Endothelial cell of umbilical vein (primary cell): ENCODE measurements at regions not wholly inside any gene's neighbourhood (a gene's known extent, or its start where the extent isn't known, plus 50 kb on each side); places are given as distances from the start of the nearest gene placed in this dataset.

Experiments
- BruUV-seq: library from RNA; stranded (reverse); fragments of 400-500 nt; replicated peaks from 2 replicates; lab custom pipeline; 2021; lab: Mats Ljungman, UMichigan
- CTCF ChIA-PET: fragments of 300-600, 350-600 bp; sonication (Branson Sonifier 250); formaldehyde crosslinking; loops from one replicate; lab custom pipeline; 2021; ENCODE audit warnings: antibody characterized with exemption, inconsistent platforms; lab: Charles Lee
- POLR2A ChIA-PET: fragments of 300-600, 350-600 bp; sonication (Branson Sonifier 250); formaldehyde crosslinking; loops from one replicate; lab custom pipeline; 2021; ENCODE audit warnings: antibody characterized with exemption, inconsistent platforms; lab: Charles Lee
- DNase-seq: peaks from one replicate; pipeline ENCODE4 v3.0.0-alpha.2; 2011; ENCODE audit warnings: low read depth, low spot score
- FAIRE-seq: peaks from 2 replicates; lab custom pipeline; 2011; peaks lifted over from hg19 to GRCh38; lab: Jason Lieb, UNC
- H2AFZ ChIP-seq: 2 replicates; pipeline ENCODE4 v1.6.0; 2012; ENCODE audit warnings: low read depth, low read length, control low read depth, inconsistent platforms
- H3K27ac ChIP-seq: 2 replicates; pipeline ENCODE4 v1.5.1; 2011; ENCODE audit warnings: low read depth, mild to moderate bottlenecking, control low read depth, low read length, moderate library complexity; ENCODE audit not compliant: insufficient read depth
- H3K27me3 ChIP-seq, 2 experiments: 2 replicates each; pipeline versions ENCODE4 v1.6.0 to v1.6.1; 2011; ENCODE audit warnings: low read length in 2 of 2, mixed read lengths in 1 of 2; ENCODE audit not compliant: control insufficient read depth in 2 of 2, insufficient read depth in 2 of 2
- H3K36me3 ChIP-seq, 2 experiments: 2 replicates in 1 of 2; 3 replicates in 1 of 2; pipeline ENCODE4 v1.5.1; 2011; ENCODE audit warnings: low read length in 2 of 2, mild to moderate bottlenecking in 1 of 2, moderate library complexity in 1 of 2; ENCODE audit not compliant: control insufficient read depth in 2 of 2, insufficient read depth in 2 of 2; ENCODE audit errors: extremely low read depth in 1 of 2
- H3K4me1 ChIP-seq: 3 replicates; pipeline ENCODE4 v1.5.1; 2011; ENCODE audit warnings: mild to moderate bottlenecking, low read length; ENCODE audit not compliant: control insufficient read depth, insufficient read depth; ENCODE audit errors: extremely low read depth
- H3K4me2 ChIP-seq: 2 replicates; pipeline ENCODE4 v1.6.1; 2011; ENCODE audit warnings: low read length, control low read depth, mixed read lengths; ENCODE audit not compliant: insufficient read depth
- H3K4me3 ChIP-seq, 3 experiments: fragments of 200-600 bp in 1 of 3; sonication (generic), shearing (Covaris generic) in 1 of 3; replicated peaks in 1 of 3; 2 replicates each; pipeline ENCODE4 v1.5.1; 2011 to 2016; ENCODE audit warnings: control low read depth in 3 of 3, low read length in 3 of 3, mild to moderate bottlenecking in 2 of 3, inconsistent platforms in 1 of 3, low read depth in 1 of 3, moderate library complexity in 1 of 3; ENCODE audit not compliant: insufficient read depth in 1 of 3
- H3K79me2 ChIP-seq: 2 replicates; pipeline ENCODE4 v1.6.0; 2012; ENCODE audit warnings: low read length, inconsistent platforms; ENCODE audit not compliant: control insufficient read depth, insufficient read depth
- H3K9ac ChIP-seq: replicated peaks from 2 replicates; pipeline ENCODE3; 2011; ENCODE audit warnings: low read length, control low read depth; ENCODE audit not compliant: insufficient read depth; ENCODE audit errors: extremely low read depth
- H3K9me1 ChIP-seq: replicated peaks from 3 replicates; pipeline ENCODE4 v1.6.0; 2011; ENCODE audit warnings: mild to moderate bottlenecking, low read length; ENCODE audit not compliant: control insufficient read depth, insufficient read depth; ENCODE audit errors: extremely low read depth
- H3K9me3 ChIP-seq: replicated peaks from 2 replicates; pipeline ENCODE4 v1.5.1; 2012; ENCODE audit warnings: low read length, inconsistent platforms; ENCODE audit not compliant: control insufficient read depth, insufficient read depth
- H4K20me1 ChIP-seq: replicated peaks from 2 replicates; pipeline ENCODE3; 2011; ENCODE audit warnings: mild to moderate bottlenecking, low read length; ENCODE audit not compliant: control insufficient read depth, insufficient read depth; ENCODE audit errors: extremely low read depth
- CTCF ChIP-seq, 2 donors: IDR thresholded peaks; 1 replicate in 1 of 2; 2 replicates in 1 of 2; pipeline ENCODE4 v1.5.1; 2011; ENCODE audit warnings: low read length in 2 of 2, mild to moderate bottlenecking in 2 of 2, moderate library complexity in 2 of 2, control low read depth in 1 of 2, inconsistent platforms in 1 of 2, low read depth in 1 of 2; ENCODE audit not compliant: insufficient read depth in 1 of 2; ENCODE audit errors: extremely low read depth in 1 of 2
- EZH2 ChIP-seq: IDR thresholded peaks from 2 replicates; pipeline ENCODE4 v1.6.1; 2012; ENCODE audit warnings: borderline replicate concordance, low read depth, mild to moderate bottlenecking, moderate library complexity, low read length, inconsistent platforms; ENCODE audit not compliant: severe bottlenecking
- FOS ChIP-seq: IDR thresholded peaks from 2 replicates; pipeline ENCODE4 v1.6.1; 2011; ENCODE audit warnings: mild to moderate bottlenecking, low read length, moderate library complexity, borderline replicate concordance; ENCODE audit not compliant: insufficient read depth
- GATA2 ChIP-seq: IDR thresholded peaks from 2 replicates; pipeline ENCODE4 v1.7.0; 2011; ENCODE audit warnings: low read depth, mild to moderate bottlenecking, moderate library complexity, mixed read lengths, low read length; ENCODE audit not compliant: insufficient read length, insufficient read depth
- JUN ChIP-seq: IDR thresholded peaks from 2 replicates; pipeline ENCODE4 v1.6.1; 2011; ENCODE audit warnings: borderline replicate concordance, low read depth; ENCODE audit not compliant: insufficient read length, insufficient read depth
- MAX ChIP-seq: IDR thresholded peaks from 2 replicates; pipeline ENCODE4 v1.6.1; 2011; ENCODE audit not compliant: insufficient read depth, insufficient read length
- MYC ChIP-seq: IDR thresholded peaks from one replicate; pipeline ENCODE4 v1.6.1; 2011; ENCODE audit warnings: mild to moderate bottlenecking, low read depth, low read length
- POLR2A ChIP-seq: IDR thresholded peaks from 2 replicates; pipeline ENCODE4 v1.6.1; 2012; ENCODE audit warnings: low read depth, mild to moderate bottlenecking, control low read depth, low read length
- POLR2AphosphoS5 ChIP-seq: IDR thresholded peaks from 2 replicates; pipeline ENCODE4 v1.6.1; 2012; ENCODE audit warnings: low read depth, mild to moderate bottlenecking, control low read depth, low read length, moderate library complexity; ENCODE audit not compliant: insufficient read depth
- dilution Hi-C: fragments of 300-500 bp; cut with MboI; formaldehyde crosslinking; loops from one replicate; pipeline ENCODE4 v1.15.0; 2019; ENCODE audit warnings: low sequenced_read_pairs; ENCODE audit not compliant: extremely low pct_ligation_motif_present
- intact Hi-C: fragments of 100-400 bp; cut with micrococcal nuclease; formaldehyde crosslinking; loops from one replicate; pipeline ENCODE4 v1.10.0; 2022

GRCh38 chr18:78681396-78681795 lies 298.2 kb upstream of the SALL3 start:
- no peak overlapping the region for H3K4me2 ChIP-seq
- intact Hi-C loops (no loop called here), dilution Hi-C loops (no loop called here)
- H3K9me3 ChIP-seq, result peaks cover 2% of the 10 kb centered on the region
- TF ChIP-seq MYC (no peak), FOS (no peak), POLR2AphosphoS5 (no peak), CTCF (IDR thresholded peaks at IDR 0.05; ENCODE audit: extremely low read depth in 1 of 2, insufficient read depth in 1 of 2, low read depth in 1 of 2, low read length in 2 of 2) (no peak), JUN (no peak), EZH2 (no peak), POLR2A (no peak), GATA2 (no peak), MAX (no peak)
- H2AFZ ChIP-seq, result no peak overlapping the region
- DNase-seq (no peak), FAIRE-seq (no peak)
- no peak overlapping the region for H3K9ac ChIP-seq
- H3K4me3 ChIP-seq, result no peak overlapping the region
- no peaks in the 10 kb centered on the region for H3K9me1 ChIP-seq
- H3K27ac ChIP-seq, result no peak overlapping the region
- no peaks in the 10 kb centered on the region for H3K79me2 ChIP-seq
- POLR2A ChIA-PET, result no interaction called here
- H3K36me3 ChIP-seq, result no peaks in the 10 kb centered on the region
- no peaks in the 10 kb centered on the region for H4K20me1 ChIP-seq
- BruUV-seq, result no TSS peak
- CTCF ChIA-PET, result no interaction called here
- no peaks in the 10 kb centered on the region for H3K27me3 ChIP-seq
- no peaks in the 10 kb centered on the region for H3K4me1 ChIP-seq
